Glutamatergic neuron (in vitro differentiated cells): ENCODE measurements at regions not wholly inside any gene's neighbourhood (a gene's known extent, or its start where the extent isn't known, plus 50 kb on each side); places are given as distances from the start of the nearest gene placed in this dataset.

Source experiments
- DNase-seq: peaks from one replicate; pipeline ENCODE4 v3.0.0; 2022
- H3K27ac Mint-ChIP-seq: one replicate; pipeline ENCODE4 v1.8.0; 2020; ENCODE audit warnings: mild to moderate bottlenecking, mixed read lengths, inconsistent platforms; ENCODE audit not compliant: unreplicated experiment
- H3K27me3 Mint-ChIP-seq: one replicate; pipeline ENCODE4 v1.8.0; 2020; ENCODE audit warnings: mild to moderate bottlenecking, moderate library complexity, mixed read lengths, inconsistent platforms; ENCODE audit not compliant: unreplicated experiment
- H3K36me3 Mint-ChIP-seq: one replicate; pipeline ENCODE4 v1.8.0; 2020; ENCODE audit warnings: mild to moderate bottlenecking, mixed read lengths, inconsistent platforms; ENCODE audit not compliant: unreplicated experiment
- H3K4me1 Mint-ChIP-seq: one replicate; pipeline ENCODE4 v1.8.0; 2020; ENCODE audit warnings: mild to moderate bottlenecking, low read depth, mixed read lengths, inconsistent platforms; ENCODE audit not compliant: unreplicated experiment
- H3K4me3 Mint-ChIP-seq: one replicate; pipeline ENCODE4 v1.8.0; 2020; ENCODE audit warnings: mild to moderate bottlenecking, mixed read lengths, inconsistent platforms; ENCODE audit not compliant: unreplicated experiment
- H3K9me3 Mint-ChIP-seq: one replicate; pipeline ENCODE4 v1.8.0; 2020; ENCODE audit warnings: mild to moderate bottlenecking, moderate library complexity, mixed read lengths, inconsistent platforms; ENCODE audit not compliant: unreplicated experiment
- TF ChIP-seq, protein P1 (sequence below): fragments of 200-600 bp; sonication (generic); IDR thresholded peaks from one replicate; pipeline ENCODE4 v1.5.0; 2021; ENCODE audit not compliant: partially characterized antibody, unreplicated experiment

DNA sequence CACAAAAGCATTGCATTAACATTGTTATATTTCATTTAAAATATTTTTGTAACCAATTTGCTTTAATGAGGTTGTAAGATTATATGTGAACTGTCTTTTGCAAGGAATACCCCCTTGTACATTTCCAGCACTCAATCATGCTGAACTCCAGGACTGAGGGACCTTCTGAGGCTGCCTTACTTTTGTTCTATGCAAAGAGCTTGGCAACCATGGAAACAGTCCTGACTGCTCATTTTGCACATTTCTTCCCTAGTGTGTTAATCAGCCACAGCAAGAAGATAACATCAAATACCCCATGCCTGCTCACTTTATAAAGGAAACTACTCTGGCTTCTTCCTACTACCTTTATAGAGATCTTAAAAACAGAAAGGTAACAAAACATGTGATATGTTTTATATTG is 355.6 kb upstream of the IZUMO3 start:
- Mint-ChIP-seq H3K4me1 (no peaks in the 10 kb centered on the region), H3K4me3 (no peak overlapping the region), H3K36me3 (no peaks in the 10 kb centered on the region), H3K27me3 (no peaks in the 10 kb centered on the region), H3K27ac (no peak overlapping the region), H3K9me3 (peaks cover 7% of the 10 kb centered on the region)
- TF ChIP-seq, protein P1, sequence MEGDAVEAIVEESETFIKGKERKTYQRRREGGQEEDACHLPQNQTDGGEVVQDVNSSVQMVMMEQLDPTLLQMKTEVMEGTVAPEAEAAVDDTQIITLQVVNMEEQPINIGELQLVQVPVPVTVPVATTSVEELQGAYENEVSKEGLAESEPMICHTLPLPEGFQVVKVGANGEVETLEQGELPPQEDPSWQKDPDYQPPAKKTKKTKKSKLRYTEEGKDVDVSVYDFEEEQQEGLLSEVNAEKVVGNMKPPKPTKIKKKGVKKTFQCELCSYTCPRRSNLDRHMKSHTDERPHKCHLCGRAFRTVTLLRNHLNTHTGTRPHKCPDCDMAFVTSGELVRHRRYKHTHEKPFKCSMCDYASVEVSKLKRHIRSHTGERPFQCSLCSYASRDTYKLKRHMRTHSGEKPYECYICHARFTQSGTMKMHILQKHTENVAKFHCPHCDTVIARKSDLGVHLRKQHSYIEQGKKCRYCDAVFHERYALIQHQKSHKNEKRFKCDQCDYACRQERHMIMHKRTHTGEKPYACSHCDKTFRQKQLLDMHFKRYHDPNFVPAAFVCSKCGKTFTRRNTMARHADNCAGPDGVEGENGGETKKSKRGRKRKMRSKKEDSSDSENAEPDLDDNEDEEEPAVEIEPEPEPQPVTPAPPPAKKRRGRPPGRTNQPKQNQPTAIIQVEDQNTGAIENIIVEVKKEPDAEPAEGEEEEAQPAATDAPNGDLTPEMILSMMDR: no peak
- DNase-seq: no peak

DNA sequence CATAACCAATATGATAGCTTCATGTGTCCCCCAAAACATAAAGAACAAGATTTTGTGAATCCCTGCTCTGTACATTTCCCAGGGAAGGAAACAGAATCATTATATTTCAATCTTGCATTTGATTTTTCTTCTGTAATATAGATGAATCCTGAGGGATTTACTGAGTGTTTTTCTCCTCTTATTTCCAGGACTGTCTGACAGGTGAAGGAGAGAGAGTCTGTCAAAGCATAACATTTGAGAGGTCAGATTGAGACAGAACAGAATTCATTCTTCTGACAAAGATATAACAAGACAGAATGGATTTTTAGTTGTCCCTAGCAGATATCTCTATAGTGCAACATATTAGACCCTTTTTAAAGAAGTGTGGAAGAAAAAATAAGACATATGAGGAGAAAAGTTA is 354.5 kb upstream of the IZUMO3 start:
- Mint-ChIP-seq H3K4me3 (no peak overlapping the region), H3K9me3 (peaks cover 7% of the 10 kb centered on the region), H3K36me3 (no peaks in the 10 kb centered on the region), H3K27ac (no peak overlapping the region), H3K4me1 (no peaks in the 10 kb centered on the region), H3K27me3 (no peaks in the 10 kb centered on the region)
- TF ChIP-seq, protein P1: no peak
- DNase-seq: no peak

DNA sequence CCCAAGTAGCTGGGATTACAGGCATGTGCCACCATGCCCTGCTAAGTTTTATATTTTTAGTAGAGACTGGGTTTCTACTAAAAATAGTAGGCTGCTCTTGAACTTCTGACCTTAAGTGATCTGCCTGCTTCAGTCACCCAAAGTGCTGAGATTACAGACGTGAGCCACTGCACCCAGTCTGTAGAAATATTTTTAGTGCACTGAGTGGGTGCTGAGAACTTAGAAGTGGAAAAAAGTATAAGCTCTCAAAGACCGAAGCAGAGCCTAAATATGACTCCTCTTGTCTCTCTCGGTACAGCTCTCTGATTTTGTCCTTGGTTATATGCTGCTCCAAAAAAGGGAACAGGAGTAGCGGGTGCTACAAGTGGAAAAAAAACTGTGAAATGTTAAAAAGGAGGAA is 353.8 kb upstream of the IZUMO3 start:
- Mint-ChIP-seq H3K4me3 (no peak overlapping the region), H3K4me1 (no peaks in the 10 kb centered on the region), H3K27ac (no peak overlapping the region)

DNA sequence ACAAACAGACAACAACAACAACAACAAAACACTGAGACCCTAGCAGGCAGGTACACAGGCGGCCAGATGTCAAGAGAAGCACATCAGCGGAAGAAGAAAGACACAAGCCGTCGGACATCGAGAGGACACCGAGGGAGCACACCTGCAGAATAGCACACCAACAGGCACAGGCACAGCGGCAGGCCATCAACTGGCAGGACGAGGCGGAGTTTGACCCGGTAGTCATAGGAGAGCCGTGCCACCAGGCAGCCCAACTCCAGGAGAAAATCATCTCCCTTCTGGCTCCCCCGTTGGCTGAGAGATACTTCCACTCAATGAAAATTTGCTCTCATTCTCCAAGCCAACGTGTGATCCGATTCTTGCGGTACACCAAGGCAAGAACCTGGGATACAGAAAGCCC is 352.1 kb upstream of the IZUMO3 start:
- H3K36me3 Mint-ChIP-seq: no peaks in the 10 kb centered on the region
- TF ChIP-seq, protein P1: no peak
- peaks cover 7% of the 10 kb centered on the region for H3K9me3 Mint-ChIP-seq
- H3K27me3 Mint-ChIP-seq: no peaks in the 10 kb centered on the region
- H3K27ac Mint-ChIP-seq: no peak overlapping the region
- no peak for DNase-seq
- no peak overlapping the region for H3K4me3 Mint-ChIP-seq
- no peaks in the 10 kb centered on the region for H3K4me1 Mint-ChIP-seq

More for the DNA sequence above, 353.8 kb upstream of the IZUMO3 start:
- TF ChIP-seq, protein P1: no peak
- Mint-ChIP-seq H3K36me3 (no peaks in the 10 kb centered on the region), H3K9me3 (peaks cover 7% of the 10 kb centered on the region), H3K27me3 (no peaks in the 10 kb centered on the region)
- DNase-seq: no peak

DNA sequence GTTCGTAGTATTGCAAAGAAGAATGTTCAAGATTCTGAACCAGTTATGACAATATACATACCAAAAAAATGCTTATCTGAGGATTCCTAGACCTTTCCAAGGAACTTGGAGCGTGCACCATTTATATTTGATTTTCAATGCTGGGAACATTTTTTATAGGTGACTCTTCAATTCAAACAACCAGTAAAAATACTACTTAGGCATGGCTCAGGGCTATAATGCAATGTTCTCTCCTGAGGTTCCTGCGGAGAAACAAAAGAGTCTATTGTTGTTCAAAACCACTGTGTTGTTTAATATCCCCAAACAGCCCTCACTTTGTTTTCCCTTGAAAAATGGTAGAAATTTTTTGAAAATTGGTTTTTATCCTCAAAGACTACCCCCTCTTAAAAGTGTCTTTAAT is 335.7 kb upstream of the IZUMO3 start:
- Mint-ChIP-seq H3K27me3 (no peaks in the 10 kb centered on the region), H3K27ac (no peak overlapping the region), H3K36me3 (no peaks in the 10 kb centered on the region), H3K9me3 (no peaks in the 10 kb centered on the region), H3K4me3 (no peak overlapping the region), H3K4me1 (no peaks in the 10 kb centered on the region)
- TF ChIP-seq, protein P1: no peak
- DNase-seq: no peak
